ENCODE measurements at regions not wholly inside any gene's neighbourhood (a gene's known extent, or its start where the extent isn't known, plus 50 kb on each side); places are given as distances from the start of the nearest gene placed in this dataset.
"Not testable (repeated sequence)": the region's sequence is repeated elsewhere in the genome, so short reads cannot be mapped to it uniquely, and the experiment has no call there.

DNA sequence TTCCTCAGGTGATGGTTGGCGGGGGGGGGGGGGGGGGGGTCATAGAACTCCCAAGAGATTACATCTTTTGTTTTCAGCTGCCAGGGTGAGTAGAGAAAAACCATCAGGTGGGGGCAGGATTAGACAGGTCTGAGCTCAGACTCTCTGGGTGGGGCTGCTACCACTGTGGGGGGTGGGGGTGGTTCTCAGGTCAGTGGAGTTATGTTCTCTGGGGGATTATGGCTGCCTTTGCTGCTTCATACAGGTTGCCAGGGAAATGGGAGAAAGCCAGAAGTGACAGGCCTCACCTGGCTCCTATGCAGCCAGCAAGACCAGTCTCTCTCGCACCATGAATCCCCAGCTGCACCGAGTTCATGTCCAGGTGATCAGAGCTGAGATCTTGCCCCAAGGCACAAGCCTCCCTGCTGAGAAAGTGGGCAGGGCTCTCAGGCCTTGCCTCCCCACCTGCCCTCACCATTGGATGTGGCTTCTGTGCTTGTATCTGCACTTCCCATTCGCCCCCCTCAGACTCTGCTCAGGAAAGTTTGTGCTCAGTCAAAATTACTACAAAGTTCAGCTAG is 828.1 kb downstream of the MCTP2 start:
- H3K4me3 ChIP-seq = no peak overlapping the region
- H3K9me3 ChIP-seq = peaks cover 4% of the 10 kb centered on the region
- H3K27ac ChIP-seq = no peak overlapping the region
- intact Hi-C loops (cut with DNase I) = no loop called here
- H3K4me1 ChIP-seq = no peaks in the 10 kb centered on the region
- H3K27me3 ChIP-seq (ENCODE audit: low read depth) = no peaks in the 10 kb centered on the region
- TF ChIP-seq, protein P1, sequence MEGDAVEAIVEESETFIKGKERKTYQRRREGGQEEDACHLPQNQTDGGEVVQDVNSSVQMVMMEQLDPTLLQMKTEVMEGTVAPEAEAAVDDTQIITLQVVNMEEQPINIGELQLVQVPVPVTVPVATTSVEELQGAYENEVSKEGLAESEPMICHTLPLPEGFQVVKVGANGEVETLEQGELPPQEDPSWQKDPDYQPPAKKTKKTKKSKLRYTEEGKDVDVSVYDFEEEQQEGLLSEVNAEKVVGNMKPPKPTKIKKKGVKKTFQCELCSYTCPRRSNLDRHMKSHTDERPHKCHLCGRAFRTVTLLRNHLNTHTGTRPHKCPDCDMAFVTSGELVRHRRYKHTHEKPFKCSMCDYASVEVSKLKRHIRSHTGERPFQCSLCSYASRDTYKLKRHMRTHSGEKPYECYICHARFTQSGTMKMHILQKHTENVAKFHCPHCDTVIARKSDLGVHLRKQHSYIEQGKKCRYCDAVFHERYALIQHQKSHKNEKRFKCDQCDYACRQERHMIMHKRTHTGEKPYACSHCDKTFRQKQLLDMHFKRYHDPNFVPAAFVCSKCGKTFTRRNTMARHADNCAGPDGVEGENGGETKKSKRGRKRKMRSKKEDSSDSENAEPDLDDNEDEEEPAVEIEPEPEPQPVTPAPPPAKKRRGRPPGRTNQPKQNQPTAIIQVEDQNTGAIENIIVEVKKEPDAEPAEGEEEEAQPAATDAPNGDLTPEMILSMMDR (IDR thresholded peaks at IDR 0.05) = no peak
- ATAC-seq (no peak), DNase-seq (no peak)
- no peaks in the 10 kb centered on the region for H3K36me3 ChIP-seq

DNA sequence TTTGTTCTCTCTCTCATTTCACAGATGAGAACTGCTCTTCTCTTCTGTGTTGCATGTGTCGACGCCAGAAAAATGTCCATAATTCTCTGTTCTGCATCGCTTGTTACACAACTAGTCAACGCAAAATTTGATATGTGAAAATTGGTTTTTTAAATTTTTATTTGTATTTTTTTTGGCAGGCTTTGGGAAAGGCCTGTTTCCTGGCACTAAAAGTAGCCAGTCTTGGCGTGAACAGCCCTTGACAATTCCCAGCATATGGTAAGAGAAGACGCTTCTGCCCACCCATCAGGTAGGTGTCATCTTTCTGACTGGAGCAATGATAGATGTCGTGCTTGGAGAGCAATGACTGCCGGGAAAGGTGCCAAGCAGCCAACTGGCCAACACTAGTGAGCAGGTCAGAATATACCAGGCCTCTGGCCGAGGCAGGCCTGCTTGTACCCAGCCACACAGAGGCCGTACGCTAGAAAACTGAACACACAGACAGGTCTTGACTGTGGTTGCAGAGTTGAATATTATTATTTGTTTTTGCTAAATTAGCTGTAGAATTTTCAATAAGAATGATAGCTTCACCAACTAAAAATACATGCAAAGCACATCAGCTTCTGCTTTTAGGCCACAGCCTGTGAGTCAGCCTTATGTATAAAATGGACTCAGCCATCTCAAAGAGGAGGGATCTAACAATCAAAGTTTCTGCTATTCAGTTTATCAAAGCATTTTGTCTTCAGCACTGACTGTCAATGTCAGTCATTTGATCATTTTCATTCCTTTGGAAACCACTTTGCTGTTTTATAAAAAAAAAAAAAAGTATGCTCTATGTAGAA is 837.5 kb downstream of the MCTP2 start:
- TF ChIP-seq, protein P1 (IDR thresholded peaks at IDR 0.05) = no peak

DNA sequence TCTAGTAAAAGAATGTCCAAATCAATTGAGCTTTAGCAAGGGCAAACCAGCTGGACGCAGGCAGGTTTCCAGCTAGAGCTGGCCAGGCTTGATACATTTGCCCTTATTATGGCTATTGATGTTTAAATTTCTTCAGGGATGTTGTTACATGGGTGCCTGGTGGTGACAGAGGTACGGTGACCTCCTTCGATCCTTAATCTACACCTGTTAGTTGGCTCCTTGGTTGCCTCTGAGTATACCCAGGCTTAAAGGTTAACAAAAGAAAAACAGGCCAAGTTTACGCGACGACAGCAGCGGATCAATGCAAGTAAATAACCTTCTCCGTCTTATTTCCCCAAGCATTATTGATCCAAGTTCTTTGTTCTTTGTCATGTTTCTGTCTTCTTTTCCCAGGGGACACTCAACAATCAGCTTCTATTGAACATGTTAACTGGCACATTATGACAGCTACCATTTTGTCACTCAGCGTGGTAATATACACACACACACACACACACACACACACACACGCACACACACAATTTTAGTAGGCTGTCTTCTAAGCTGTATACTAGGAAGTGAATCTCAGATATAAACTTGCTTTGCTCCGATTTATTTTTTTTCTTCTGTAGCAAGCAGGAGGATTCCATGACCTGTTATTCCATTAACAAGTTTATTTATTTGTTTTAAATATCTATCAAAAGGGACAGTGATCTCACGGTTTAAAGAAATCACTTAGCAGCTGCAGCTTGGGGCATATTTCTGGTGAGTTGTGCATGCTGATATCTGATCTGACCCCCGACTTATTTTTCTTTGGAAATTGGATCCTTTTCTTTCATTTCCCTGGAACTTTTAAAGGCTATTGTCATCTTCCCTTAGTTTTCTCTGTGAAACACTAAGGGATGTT is 844.7 kb downstream of the MCTP2 start:
- Histone ChIP-seq H3K27ac (no peak overlapping the region), H3K4me3 (no peak overlapping the region), H3K36me3 (no peaks in the 10 kb centered on the region), H3K4me1 (no peaks in the 10 kb centered on the region), H3K9me3 (no peaks in the 10 kb centered on the region), H3K27me3 (ENCODE audit: low read depth) (no peaks in the 10 kb centered on the region)
- intact Hi-C loops (cut with DNase I) = no loop called here
- no peak for ATAC-seq
- DNase-seq = no peak
- TF ChIP-seq, protein P1 (IDR thresholded peaks at IDR 0.05) = no peak

More for the DNA sequence above, 837.5 kb downstream of the MCTP2 start:
- intact Hi-C loops (cut with DNase I) = no loop called here
- Histone ChIP-seq H3K27me3 (ENCODE audit: low read depth) (no peaks in the 10 kb centered on the region), H3K27ac (no peak overlapping the region), H3K4me3 (no peak overlapping the region), H3K36me3 (no peaks in the 10 kb centered on the region), H3K9me3 (peaks cover 4% of the 10 kb centered on the region), H3K4me1 (no peaks in the 10 kb centered on the region)
- DNase-seq = no peak
- no peak for ATAC-seq

DNA sequence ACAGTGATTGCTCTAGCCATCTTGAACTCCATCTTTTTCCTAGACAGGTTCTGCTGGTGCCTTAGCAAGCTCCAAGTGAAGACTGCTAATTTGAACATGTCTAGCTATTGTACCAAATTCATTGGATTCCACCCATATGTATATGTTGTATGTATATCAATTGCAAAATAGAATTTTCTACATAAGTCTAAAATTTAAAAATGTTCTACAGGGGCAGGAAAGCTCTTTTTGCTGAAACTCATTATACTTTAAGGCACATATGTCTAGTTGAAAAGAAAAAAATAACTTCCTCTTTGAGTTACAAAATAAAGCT is 845.3 kb downstream of the MCTP2 start:
- H3K36me3 ChIP-seq = no peaks in the 10 kb centered on the region
- no peak overlapping the region for H3K27ac ChIP-seq
- no peaks in the 10 kb centered on the region for H3K4me1 ChIP-seq
- ATAC-seq = no peak
- intact Hi-C loops (cut with DNase I) = no loop called here
- H3K27me3 ChIP-seq (ENCODE audit: low read depth) = no peaks in the 10 kb centered on the region
- TF ChIP-seq, protein P1 (IDR thresholded peaks at IDR 0.05) = no peak
- H3K4me3 ChIP-seq = no peak overlapping the region
- no peaks in the 10 kb centered on the region for H3K9me3 ChIP-seq
- no peak for DNase-seq

DNA sequence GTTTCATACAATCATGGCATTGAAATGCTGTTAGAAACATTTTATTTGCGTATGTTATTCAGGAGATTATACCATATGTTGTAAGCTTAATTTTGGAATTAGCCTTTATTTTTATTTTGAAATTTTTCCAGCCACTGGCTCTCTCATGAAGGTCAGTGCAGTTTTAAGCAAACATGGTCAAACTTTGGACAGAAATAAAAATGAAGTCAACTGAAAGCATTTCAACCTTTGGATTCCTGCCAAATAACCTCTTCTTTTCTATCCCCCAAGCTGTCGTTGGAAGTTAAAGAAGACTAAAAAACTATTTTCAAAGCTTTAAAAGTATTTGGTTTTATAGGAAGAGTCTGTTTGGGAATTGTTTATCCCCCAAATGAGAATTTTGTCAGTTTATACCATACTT is 846.6 kb downstream of the MCTP2 start:
- intact Hi-C loops (cut with DNase I) = no loop called here
- Histone ChIP-seq H3K27me3 (ENCODE audit: low read depth) (no peaks in the 10 kb centered on the region), H3K27ac (no peak overlapping the region), H3K36me3 (no peaks in the 10 kb centered on the region), H3K9me3 (no peaks in the 10 kb centered on the region), H3K4me3 (no peak overlapping the region), H3K4me1 (no peaks in the 10 kb centered on the region)
- TF ChIP-seq, protein P1 (IDR thresholded peaks at IDR 0.05) = no peak
- ATAC-seq (no peak), DNase-seq (no peak)

DNA sequence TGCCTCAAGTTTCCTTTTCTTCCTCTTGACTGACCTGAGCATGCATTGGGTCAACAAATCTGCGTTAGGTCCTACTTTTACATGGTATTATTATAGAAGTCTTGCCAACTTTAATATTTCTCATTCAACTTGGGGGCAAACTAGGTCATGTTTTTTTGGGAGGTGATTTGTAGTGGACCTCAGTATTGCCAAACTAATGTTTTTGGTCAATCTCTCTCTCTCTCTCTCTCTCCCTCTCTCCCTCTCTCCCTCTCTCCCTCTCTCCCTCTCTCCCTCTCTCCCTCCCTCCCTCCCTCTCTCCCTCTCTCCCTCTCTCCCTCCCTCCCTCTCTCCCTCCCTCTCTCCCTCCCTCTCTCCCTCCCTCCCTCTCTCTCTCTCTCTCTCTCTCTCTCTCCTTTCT is 848.9 kb downstream of the MCTP2 start:
- H3K36me3 ChIP-seq; H3K4me1 ChIP-seq; intact Hi-C loops (cut with DNase I); ATAC-seq; H3K4me3 ChIP-seq; H3K9me3 ChIP-seq; H3K27me3 ChIP-seq (ENCODE audit: low read depth); H3K27ac ChIP-seq; DNase-seq: not testable (repeated sequence)

Measured in lower lobe of right lung (tissue), 2 donors.